GM18520 (cell line): ENCODE measurements at regions not wholly inside any gene's neighbourhood (a gene's known extent, or its start where the extent isn't known, plus 50 kb on each side); places are given as distances from the start of the nearest gene placed in this dataset.

ENCODE experiments used
- ATAC-seq: cut with Tn5 transposase; IDR thresholded peaks from one replicate; pipeline ENCODE4 v1.9.1; 2021; ENCODE audit not compliant: unreplicated experiment

DNA sequence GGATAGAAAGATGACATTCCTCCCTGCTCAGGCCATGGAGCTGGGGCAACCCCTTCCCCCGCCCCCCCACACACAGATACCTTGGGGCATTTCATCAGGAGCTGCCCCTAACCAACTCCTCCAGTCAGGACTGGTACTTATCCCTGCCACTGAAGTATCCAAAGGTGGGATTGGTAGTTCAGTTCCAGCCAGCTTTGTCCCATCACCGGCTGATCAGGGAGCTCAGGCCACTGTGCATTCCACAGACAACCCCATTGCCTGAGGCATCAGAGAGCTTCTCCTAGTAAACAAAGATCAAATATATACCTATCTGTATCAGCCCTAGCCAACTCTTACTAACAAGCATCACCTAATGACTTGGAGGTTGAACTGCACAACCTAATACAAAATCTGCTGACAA is 218.2 kb upstream of the FMR1 start:
- no peak for ATAC-seq

DNA sequence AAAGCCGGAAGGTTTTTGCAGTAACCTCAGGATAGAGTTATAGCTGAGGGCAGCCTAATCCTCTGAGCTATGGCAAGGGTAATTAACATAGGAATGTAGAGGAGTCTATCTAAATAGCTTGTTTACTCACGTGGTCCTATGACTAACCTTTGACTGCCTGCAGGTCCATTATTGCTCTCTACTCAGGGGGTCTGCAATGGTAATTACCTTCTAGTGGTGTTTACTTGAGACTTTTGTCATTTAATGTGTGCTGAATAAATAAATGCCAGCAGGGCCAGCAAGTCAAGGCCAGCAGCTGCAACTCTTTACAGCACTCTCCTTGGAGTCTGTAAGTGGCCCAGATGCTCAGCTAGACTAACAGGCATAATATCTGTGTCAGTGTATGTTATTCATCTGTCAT is 212.7 kb upstream of the FMR1 start:
- ATAC-seq: no peak

DNA sequence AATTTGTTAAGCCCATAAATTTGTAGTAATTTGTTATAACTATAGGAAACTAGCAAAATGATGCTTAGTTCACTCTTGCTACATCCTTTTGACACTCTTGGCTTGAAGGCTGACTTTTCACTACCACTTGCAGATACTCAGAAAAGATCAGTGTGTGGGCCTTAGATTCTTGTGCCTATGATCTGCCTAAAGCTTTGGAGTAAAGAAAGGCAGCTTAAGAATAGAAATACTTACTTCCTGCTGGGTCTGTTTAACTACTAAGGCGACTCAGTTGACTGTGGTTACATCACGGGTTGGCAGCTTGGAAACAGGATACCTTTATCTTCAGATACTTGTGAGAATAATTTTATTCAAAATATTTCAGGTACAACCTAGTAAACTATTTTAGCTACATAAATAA is 201.4 kb upstream of the FMR1 start:
- ATAC-seq: no peak

DNA sequence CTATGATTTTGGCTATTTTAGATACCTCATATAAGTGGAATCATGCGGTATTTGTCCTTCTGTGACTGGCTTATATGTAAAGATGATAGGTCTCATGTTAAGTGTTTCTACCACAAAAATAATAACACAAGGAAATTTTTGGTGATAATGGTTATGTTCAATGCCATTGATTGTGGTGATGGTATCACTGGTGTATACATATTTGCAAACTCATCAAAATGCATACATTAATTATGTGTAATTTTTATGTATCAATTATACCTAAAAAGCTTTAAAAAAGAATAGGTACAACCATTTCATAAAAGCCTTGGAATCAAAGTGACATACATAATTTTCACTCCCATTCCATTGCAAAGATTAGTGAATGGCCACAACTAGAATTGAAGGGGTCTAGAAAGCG is 178.3 kb upstream of the FMR1 start:
- ATAC-seq: no peak

DNA sequence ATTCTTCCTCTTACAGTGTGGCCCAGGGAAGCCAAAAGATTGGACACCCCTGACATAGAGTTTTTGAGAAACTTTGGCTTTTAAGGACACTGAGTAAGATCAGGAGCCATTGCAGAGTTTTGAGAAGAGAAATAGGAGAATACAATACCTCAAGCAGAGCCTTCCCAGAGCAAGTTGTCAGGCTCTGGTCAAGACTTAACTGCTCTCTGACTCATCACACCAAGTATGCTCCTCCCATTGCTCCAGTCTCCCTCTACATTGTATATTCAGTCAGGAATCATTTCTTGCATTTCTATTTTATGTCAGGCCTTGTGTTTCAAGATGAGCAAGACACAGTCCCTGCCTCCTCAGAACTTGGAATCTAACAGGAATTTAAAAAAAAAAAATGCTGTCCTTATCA is 176.4 kb upstream of the FMR1 start:
- no peak for ATAC-seq

DNA sequence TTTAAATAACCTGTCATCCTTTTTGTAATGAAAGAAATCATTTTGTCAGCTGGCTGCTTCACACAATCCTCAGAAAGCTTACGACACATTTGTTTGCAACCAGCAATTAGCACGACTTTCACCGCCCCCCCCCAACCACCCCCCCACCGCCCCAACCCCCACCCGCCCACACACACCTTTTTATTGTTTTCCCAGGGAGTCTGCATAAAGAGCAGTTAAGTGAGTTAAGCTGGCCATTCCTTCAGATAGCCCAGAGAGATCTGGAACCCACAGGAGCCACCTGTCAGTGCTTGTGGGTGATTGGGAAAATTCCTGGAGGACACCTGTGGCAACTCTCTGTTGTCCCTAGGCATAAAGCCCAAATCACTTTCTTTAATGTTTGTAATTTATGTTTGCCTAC is 175.7 kb upstream of the FMR1 start:
- ATAC-seq: no peak

DNA sequence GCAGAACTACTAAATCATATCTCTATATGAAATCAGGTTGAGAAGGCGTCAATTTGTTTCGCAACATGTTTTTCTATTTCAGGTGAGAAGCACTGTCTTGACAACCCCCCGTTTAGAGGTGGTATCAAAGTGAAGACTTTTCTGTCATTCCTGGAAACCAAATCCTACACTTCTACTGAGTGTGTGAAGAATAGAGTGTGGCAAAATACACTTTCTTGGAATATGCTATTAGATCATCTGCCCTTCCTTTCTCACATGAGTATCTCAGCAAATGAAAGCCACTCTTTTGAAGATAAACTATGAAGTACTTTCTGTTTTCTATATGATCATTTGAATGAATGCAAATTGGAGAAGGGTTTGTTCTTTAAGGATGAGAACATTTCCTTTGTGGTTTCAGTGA is 174.0 kb upstream of the FMR1 start:
- ATAC-seq: no peak

DNA sequence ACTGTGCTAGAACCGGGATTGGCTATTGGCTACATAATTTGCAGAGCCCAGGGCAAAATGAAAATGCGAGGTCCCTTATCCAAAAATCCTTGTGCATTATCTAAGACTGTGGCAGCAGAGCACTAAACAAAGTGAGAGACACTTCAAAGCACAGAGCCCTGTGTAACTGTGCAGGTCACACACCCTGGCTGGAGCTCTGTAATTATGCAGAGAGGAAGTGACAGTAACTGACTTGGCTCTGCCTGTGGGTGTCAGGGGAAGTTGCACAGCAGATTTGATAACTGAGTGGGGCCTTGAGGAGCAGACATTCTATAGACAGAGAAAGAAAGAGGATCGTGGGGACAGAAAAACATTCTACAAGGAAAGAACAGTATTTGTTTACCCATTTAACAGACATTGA is 173.5 kb upstream of the FMR1 start:
- ATAC-seq: no peak

DNA sequence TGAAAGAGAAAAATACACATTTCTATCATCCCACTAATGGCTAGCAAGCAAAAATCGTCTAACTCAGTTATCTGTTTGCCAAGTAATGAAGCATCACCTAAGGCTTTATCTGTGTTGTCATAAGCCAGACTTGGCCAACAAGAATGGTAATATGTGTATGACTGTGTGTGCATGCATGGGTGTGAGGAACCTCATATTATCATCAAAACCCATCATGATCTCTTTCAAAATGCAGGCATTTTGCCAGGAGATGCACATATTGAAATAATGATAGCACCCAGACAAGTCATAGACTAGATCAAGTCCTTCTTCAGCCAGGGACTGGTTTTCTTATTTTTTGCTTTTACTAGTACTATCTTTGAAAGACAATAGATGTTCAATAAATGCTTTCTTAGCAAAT is 172.5 kb upstream of the FMR1 start:
- ATAC-seq: no peak

DNA sequence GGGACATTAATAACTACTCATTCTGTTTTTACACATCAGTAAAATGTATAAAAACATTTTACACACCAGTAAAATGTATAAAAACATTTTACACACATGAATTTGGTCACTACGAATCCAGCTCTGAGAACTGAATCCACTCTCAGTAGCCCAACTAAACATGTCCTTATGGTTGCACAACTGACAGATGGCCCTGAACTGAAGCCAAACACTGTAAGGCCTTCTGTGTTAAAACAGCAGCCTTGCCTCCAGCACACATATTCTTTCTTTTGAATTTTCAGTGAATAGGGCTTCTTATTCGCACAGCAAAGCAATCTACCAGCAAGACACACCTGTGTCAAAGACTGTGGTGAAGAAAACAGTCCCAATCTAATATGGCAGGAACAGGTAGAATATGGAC is 169.9 kb upstream of the FMR1 start:
- no peak for ATAC-seq

DNA sequence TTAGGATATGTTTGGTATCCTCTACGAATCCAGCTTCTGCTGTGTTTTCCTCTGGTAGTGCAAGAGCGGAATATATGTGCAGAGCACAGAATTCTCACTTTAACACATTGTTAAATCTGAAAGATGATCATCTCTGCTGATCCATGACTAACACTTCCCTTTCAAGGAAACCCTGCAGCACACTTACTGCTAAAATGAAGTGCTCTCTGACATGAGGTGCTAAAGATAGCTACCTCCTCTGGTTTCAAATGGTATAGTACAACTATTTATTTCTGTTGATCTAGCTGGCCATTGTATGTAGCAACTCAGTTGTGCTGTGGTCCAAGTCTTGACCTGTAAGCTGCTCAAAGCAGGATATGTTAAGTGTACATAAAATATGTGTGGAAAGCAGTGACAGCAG is 162.4 kb upstream of the FMR1 start:
- no peak for ATAC-seq

DNA sequence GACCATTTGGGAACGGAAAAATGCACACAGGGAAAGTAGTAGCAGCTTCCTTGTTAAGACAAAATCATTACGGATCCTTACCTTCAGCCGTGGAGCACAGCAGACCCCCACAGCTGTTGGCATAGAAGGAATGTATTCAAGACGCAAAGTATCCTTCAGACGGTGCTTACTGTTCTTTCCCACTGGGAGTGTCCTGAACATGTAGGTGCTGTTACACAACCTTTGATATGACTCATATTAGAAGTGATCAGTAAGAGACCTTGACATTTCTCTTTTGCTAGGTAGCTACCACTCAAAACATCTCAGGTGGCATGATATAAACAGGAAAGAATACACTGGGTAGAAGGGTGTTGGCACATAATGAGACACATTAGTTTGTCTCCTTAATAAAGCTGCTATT is 154.0 kb upstream of the FMR1 start:
- no peak for ATAC-seq

DNA sequence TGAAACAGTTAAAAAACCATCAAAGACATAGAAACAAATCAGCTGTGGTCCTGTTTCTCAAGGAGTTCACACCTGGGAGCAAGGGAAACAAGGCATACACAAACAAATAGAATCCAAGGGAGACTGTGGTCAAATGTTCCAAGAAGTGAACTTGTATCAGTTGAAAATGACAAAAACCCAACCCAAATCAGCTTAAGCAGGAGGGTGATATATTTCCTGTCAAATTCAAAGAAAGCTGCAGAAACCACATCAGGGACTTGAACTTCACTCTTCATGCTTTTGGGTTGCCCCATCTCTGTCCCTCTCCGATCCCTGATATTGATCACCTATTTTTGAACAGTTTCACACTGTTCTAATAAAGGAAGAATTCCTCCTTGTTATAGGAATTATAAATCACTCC is 148.6 kb upstream of the FMR1 start:
- ATAC-seq: no peak

DNA sequence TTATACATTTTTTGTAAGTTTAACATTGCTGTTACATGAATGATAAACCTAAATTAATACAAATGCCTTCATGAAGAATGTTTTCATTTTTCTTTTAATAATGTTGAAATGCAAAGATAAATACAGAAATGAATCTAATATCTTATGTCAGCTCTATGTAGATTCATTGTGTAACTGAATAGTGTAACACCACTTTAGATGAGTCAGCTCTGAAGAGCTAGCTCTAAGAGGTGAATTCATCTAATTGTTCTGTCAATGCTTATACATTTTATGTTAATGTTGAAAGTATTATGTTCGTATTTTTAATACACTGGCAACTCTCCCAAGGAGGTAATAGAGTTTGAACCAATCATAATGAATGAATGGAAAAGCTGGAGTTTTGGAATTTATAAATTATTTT is 146.9 kb upstream of the FMR1 start:
- ATAC-seq: no peak

DNA sequence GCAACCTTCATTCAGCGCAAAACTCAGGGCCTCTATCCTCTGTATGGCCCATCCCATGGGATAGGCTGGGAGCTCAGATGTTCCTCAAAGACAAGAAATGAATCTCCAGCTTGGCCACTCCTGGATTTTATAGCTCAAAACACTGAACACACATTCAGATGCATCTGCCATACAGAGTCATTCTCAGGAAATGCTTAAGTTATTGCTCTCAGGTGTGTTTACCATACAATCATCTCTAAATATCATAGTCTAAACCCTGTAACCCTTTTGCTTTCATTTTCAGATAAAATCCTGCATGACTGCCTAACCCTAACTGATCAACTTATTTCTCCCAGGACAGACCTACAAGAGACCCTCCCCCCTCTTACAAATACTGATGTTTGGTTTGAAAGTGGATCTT is 140.9 kb upstream of the FMR1 start:
- ATAC-seq: no peak

DNA sequence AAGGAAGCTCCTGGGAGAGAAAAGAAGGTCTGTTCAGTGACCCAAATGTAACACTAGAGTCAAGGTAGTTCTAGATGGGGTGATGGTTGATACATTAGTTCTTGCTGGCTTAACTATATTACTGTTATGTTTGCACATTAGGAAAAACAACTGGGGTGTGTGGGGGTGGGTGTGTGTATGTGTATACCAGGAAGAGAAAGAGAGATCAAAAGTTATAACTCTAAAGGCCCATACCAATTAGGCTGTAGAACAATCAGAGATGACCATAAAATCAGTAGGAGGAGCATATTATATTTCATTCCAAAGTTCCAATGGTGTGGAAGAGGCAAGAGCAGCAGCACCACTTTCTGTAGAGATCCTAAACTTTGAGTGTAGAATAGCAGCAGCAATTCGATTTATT is 134.7 kb upstream of the FMR1 start:
- ATAC-seq: no peak

DNA sequence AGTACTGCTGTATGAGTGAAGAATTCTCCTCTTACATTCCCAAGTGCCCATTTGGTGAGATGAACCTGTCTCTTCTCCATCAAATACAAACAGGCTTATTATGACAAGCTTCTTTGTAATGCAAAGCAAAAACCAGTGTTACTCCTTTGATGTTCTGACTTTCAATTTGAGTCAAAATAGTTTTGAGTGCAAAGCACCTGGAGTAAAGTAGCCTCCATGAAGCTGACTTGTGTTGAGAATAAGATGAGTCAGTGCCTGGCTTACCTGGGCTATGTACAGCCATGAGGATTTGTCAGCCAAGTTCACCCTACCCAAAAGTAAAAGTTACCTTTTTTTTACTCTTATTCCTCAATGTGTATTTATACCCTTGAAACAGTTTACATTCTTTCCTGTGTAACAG is 132.5 kb upstream of the FMR1 start:
- ATAC-seq: no peak

DNA sequence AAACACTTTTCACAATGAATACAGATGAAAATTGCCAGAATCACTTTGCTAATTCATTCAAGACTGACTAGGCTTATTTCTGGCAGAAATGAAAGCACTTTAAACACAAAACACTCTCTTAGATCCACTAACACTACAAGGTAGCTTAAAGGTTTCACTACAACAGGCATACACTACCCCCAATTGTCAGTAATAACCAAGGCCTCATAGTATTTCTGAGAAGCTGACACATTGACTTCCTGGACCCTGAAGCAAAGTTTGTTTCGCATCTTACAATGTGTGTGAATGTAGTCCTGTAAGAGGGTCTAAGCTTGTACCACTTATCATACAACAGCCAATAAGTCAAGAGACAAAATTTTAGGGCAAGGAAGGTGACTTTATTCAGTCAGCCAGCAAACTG is 129.9 kb upstream of the FMR1 start:
- no peak for ATAC-seq

DNA sequence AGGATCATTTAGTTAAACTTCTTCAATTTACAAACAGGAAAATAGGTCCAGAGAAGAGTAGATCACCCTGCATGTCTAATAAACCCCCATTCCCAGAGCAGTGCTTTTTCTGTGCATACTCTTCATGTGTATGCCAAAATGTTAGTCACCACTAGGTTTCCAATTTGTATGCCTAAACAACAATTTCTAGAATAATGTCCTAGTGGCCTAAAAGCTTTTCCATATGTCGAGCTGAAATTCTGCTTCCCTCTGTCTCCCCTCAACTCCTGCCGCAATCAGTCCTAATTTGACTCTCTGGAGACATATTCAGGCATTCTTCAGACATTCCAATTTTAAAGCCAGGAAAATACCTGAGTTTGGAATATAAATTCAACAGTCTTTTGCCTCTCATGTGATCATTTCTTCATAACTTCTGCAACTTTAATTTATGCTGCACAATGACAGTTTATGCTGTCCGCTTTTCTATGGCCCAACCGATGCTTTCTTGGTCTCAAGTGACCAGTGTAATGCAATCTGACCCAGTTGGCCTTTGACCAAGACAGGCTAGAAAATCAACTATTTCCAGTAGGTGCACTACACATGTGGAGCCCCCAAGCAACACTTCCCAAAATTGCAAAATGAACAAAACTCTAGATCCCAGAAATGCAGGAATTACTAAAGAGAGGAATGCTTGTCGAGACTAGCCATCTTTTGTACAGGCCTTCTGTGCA is 122.9 kb upstream of the FMR1 start:
- no peak for ATAC-seq

DNA sequence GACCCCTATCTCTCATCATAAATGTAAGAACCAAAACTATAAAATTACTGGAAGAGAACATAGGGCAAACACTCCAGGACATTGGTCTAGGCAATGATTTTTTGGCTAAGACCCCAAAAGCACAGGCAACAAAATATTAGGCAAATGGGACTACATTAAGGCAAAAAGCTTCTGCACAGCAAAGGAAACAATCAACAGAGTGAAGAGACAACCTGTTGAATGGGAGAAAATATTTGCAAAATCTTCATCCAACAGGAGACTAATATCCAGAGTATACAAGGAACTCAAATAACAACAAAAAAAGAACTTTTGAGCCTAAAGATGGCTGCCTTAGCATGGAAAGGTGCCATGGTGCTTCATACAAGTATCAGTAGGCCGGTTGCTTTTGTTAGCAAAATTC is 111.1 kb upstream of the FMR1 start:
- ATAC-seq: no peak

DNA sequence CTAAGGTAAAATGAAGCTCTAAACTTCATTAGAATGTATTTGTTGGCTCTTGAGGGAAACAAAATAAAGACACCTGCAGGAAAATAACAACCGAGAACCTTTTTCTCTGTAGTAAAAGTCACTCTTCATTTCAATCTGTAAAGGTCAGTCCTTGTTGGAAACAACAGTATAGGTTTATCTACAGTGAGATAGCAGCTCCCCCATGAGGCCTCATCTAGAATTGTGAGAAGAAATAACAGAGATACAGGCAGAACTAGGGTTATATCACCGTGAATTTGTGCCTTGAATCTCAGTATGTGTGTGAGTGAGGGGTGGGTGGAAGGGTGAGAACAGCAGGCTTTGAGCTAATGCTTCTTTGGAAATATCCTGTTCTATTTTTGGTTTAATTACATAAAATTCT is 107.8 kb upstream of the FMR1 start:
- ATAC-seq: no peak

DNA sequence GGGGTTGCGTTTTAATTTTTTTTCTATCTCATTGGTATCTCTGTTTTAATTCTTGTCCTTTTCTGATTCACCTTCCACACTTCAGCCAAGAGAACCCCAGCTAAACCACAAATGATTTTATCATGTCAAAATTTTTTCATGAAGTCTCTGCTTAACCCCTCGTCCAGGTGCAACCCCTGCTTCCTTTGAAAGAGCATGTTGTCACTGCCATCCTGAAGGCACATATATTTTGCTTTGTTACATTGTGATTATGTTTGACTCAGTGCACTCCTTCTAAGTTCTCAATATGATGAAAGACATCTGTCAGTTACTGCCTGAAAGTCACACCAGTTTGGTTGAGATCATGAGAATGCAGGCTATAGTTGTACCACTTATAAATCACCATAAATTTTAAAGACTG is 99.9 kb upstream of the FMR1 start:
- ATAC-seq: no peak

DNA sequence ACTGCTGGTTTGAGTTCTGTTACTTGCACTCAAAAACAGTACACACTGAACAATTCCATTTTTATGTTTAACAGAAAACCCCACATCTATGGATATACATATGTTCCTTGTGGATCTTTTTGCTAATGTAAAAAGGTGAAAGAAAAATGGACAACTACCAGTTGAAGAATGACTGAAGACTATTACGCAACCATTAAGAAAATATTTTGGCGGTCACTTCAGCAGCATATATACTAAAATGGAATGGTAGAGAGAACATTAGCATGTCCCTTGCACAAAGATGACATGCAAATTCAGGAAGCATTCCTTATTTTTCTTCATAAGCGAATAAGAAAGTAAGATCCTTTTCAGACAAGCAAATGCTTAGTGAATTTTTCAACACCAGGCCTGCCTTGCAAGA is 84.6 kb upstream of the FMR1 start:
- ATAC-seq: no peak

DNA sequence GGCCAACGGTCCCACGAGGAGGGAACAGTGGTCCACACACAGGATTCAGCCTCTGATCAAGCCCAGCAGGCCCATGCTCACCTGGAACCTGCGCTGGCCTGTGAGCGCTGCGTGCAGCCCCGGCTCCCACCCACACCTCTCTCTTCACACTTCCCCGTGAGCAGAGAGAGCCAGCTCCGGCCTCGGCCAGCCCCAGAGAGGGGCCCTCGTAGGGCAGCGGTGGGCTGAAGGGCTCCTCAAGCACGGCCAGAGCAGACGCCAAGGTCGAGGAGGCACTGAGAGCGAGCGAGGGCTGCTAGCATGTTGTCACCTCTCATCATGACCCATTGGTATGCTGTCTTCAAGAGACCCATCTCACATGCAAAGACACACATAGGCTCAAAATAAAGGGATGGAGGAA is 83.0 kb upstream of the FMR1 start:
- ATAC-seq: no peak
